ENCODE measurements at regions not wholly inside any gene's neighbourhood (a gene's known extent, or its start where the extent isn't known, plus 50 kb on each side); places are given as distances from the start of the nearest gene placed in this dataset.
A peak's percentile ranks its signal among the peaks of the same experiment; 100 is the strongest.
"Not testable (repeated sequence)": the region's sequence is repeated elsewhere in the genome, so short reads cannot be mapped to it uniquely, and the experiment has no call there.

GRCh38 chr2:118375907-118376485 lies 287.7 kb downstream of the INSIG2 start:
- TF ChIP-seq CTCF (IDR thresholded peaks at IDR 0.05; ENCODE audit: extremely low read depth, missing control alignments) = no peak
- no peak for DNase-seq (ENCODE audit: low spot score)

- no peak for TF ChIP-seq CTCF (IDR thresholded peaks at IDR 0.05; ENCODE audit: extremely low read depth, missing control alignments)
Measured at GRCh38 chr2:118374974-118375755, 286.9 kb downstream of the INSIG2 start.

GRCh38 chr2:118372886-118373830 lies 284.9 kb downstream of the INSIG2 start:
- DNase-seq (ENCODE audit: low spot score) = no peak
- no peak for TF ChIP-seq CTCF (IDR thresholded peaks at IDR 0.05; ENCODE audit: extremely low read depth, missing control alignments)

More at GRCh38 chr2:118374974-118375755, 286.9 kb downstream of the INSIG2 start:
- DNase-seq (ENCODE audit: low spot score) = no peak

GRCh38 chr2:118371515-118371914 lies 283.2 kb downstream of the INSIG2 start:
- DNase-seq (ENCODE audit: low spot score) = peak; percentile 23
- peak; percentile 32 for TF ChIP-seq CTCF (IDR thresholded peaks at IDR 0.05; ENCODE audit: extremely low read depth, missing control alignments)

GRCh38 chr2:118369521-118369920 lies 281.2 kb downstream of the INSIG2 start:
- not testable (repeated sequence) for DNase-seq (ENCODE audit: low spot score)

GRCh38 chr2:118363604-118364003 lies 275.3 kb downstream of the INSIG2 start:
- no peak for DNase-seq (ENCODE audit: low spot score)
- no peak for TF ChIP-seq CTCF (IDR thresholded peaks at IDR 0.05; ENCODE audit: extremely low read depth, missing control alignments)

GRCh38 chr2:118356051-118356450 lies 267.8 kb downstream of the INSIG2 start:
- TF ChIP-seq CTCF (IDR thresholded peaks at IDR 0.05; ENCODE audit: extremely low read depth, missing control alignments) = no peak
- no peak for DNase-seq (ENCODE audit: low spot score)
